ENCODE measurements at regions not wholly inside any gene's neighbourhood (a gene's known extent, or its start where the extent isn't known, plus 50 kb on each side); places are given as distances from the start of the nearest gene placed in this dataset.

- no peak for DNase-seq
Observed at GRCh38 chr3:29065211-29065785, 215.6 kb upstream of the RBMS3 start.

- DNase-seq = no peak
Observed at GRCh38 chr3:29067007-29067406, 213.9 kb upstream of the RBMS3 start.

- DNase-seq = no peak
Observed at GRCh38 chr3:29070959-29071634, 209.8 kb upstream of the RBMS3 start.

- DNase-seq = no peak
Observed at GRCh38 chr3:29072611-29073010, 208.3 kb upstream of the RBMS3 start.

- DNase-seq = no peak
Observed at GRCh38 chr3:29077356-29077755, 203.5 kb upstream of the RBMS3 start.

GRCh38 chr3:29079358-29079757 is 201.5 kb upstream of the RBMS3 start:
- DNase-seq = no peak

GRCh38 chr3:29080967-29081366 is 199.9 kb upstream of the RBMS3 start:
- DNase-seq = no peak

GRCh38 chr3:29083081-29083480 is 197.8 kb upstream of the RBMS3 start:
- no peak for DNase-seq

- DNase-seq = no peak
Observed at GRCh38 chr3:29083676-29084075, 197.2 kb upstream of the RBMS3 start.

GRCh38 chr3:29088579-29088978 is 192.3 kb upstream of the RBMS3 start:
- no peak for DNase-seq

GRCh38 chr3:29090912-29091597 is 189.8 kb upstream of the RBMS3 start:
- no peak for DNase-seq

GRCh38 chr3:29091599-29092189 is 189.2 kb upstream of the RBMS3 start:
- no peak for DNase-seq

- DNase-seq = no peak
Observed at GRCh38 chr3:29092348-29092747, 188.5 kb upstream of the RBMS3 start.

- no peak for DNase-seq
Observed at GRCh38 chr3:29099296-29099695, 181.6 kb upstream of the RBMS3 start.

GRCh38 chr3:29099775-29100174 is 181.1 kb upstream of the RBMS3 start:
- no peak for DNase-seq

GRCh38 chr3:29100292-29100691 is 180.6 kb upstream of the RBMS3 start:
- DNase-seq = no peak

GRCh38 chr3:29128001-29128400 is 152.9 kb upstream of the RBMS3 start:
- no peak for DNase-seq

GRCh38 chr3:29137601-29138000 is 143.3 kb upstream of the RBMS3 start:
- no peak for DNase-seq

- DNase-seq = no peak
Observed at GRCh38 chr3:29138171-29138570, 142.7 kb upstream of the RBMS3 start.

GRCh38 chr3:29140666-29141065 is 140.2 kb upstream of the RBMS3 start:
- DNase-seq = no peak

GRCh38 chr3:29141197-29141917 is 139.5 kb upstream of the RBMS3 start:
- no peak for DNase-seq

- DNase-seq = no peak
Observed at GRCh38 chr3:29141918-29142275, 139.0 kb upstream of the RBMS3 start.

- DNase-seq = no peak
Observed at GRCh38 chr3:29143151-29143550, 137.7 kb upstream of the RBMS3 start.
